Uterus (tissue), 2 donors: ENCODE measurements at regions not wholly inside any gene's neighbourhood (a gene's known extent, or its start where the extent isn't known, plus 50 kb on each side); places are given as distances from the start of the nearest gene placed in this dataset.

Source experiments
- POLR2A ChIP-seq, 2 donors: fragments of 450-650 bp; IDR thresholded peaks; one replicate each; pipeline ENCODE4 v1.6.1; 2016; ENCODE audit warnings: antibody characterized with exemption in 2 of 2, mild to moderate bottlenecking in 1 of 2, moderate library complexity in 1 of 2
- TF ChIP-seq, protein P1 (sequence below), 4 experiments: fragments of 200-600 bp in 2 of 4; fragments of 450-650 bp in 2 of 4; sonication (generic) in 2 of 4; IDR thresholded peaks; one replicate each; pipeline ENCODE4 v1.5.1; 2016 to 2019; ENCODE audit warnings: antibody characterized with exemption in 4 of 4, mild to moderate bottlenecking in 2 of 4, moderate library complexity in 1 of 4

DNA sequence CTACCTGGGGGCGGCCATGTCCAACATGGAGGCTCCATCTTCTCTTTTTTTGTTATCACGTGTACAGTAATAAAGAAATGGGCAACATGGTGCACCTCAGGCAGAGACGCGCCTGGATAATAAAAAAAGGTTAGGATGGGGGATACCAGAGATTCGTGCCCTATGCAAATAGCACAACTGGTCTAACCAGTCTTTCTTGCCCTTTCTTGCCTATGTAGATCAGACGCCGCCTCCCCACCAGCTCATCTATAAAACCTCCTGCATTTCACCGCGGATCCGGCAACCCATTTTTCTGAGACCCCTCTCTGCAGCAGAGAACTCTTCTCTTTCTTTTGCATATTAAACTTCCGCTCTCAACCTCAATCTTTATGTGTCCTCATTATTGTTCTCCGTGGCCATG, 68.7 kb downstream of the MYL12B start:
- TF ChIP-seq, protein P1, sequence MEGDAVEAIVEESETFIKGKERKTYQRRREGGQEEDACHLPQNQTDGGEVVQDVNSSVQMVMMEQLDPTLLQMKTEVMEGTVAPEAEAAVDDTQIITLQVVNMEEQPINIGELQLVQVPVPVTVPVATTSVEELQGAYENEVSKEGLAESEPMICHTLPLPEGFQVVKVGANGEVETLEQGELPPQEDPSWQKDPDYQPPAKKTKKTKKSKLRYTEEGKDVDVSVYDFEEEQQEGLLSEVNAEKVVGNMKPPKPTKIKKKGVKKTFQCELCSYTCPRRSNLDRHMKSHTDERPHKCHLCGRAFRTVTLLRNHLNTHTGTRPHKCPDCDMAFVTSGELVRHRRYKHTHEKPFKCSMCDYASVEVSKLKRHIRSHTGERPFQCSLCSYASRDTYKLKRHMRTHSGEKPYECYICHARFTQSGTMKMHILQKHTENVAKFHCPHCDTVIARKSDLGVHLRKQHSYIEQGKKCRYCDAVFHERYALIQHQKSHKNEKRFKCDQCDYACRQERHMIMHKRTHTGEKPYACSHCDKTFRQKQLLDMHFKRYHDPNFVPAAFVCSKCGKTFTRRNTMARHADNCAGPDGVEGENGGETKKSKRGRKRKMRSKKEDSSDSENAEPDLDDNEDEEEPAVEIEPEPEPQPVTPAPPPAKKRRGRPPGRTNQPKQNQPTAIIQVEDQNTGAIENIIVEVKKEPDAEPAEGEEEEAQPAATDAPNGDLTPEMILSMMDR (IDR thresholded peaks at IDR 0.05): no peak
- no peak for TF ChIP-seq POLR2A (IDR thresholded peaks at IDR 0.05)
